GM23338 (cell line): ENCODE measurements at regions not wholly inside any gene's neighbourhood (a gene's known extent, or its start where the extent isn't known, plus 50 kb on each side); places are given as distances from the start of the nearest gene placed in this dataset.

Experiments used
- CREB1 ChIP-seq: fragments of 250-450 bp; sonication (Bioruptor Pico); IDR thresholded peaks from 2 replicates; pipeline ENCODE4 v1.5.0; 2020; ENCODE audit warnings: low read depth, mild to moderate bottlenecking, moderate library complexity
- EZH2 ChIP-seq: fragments of 200-600 bp; sonication (generic); IDR thresholded peaks from one replicate; pipeline ENCODE4 v1.8.0; 2017; ENCODE audit warnings: antibody characterized with exemption, mild to moderate bottlenecking, low read depth; ENCODE audit not compliant: unreplicated experiment
- EZH2phosphoT487 ChIP-seq: fragments of 200-600 bp; sonication (generic); IDR thresholded peaks from one replicate; pipeline ENCODE4 v1.8.1; 2018; ENCODE audit warnings: antibody characterized with exemption; ENCODE audit not compliant: unreplicated experiment
- JUNB ChIP-seq: IDR thresholded peaks from one replicate; pipeline ENCODE4 v1.6.1; 2016; ENCODE audit warnings: antibody characterized with exemption; ENCODE audit not compliant: unreplicated experiment
- POLR2AphosphoS5 ChIP-seq: IDR thresholded peaks from 2 replicates; pipeline ENCODE4 v1.6.1; 2016; ENCODE audit warnings: antibody characterized with exemption, low read depth
- ZNF114 ChIP-seq: fragments of 250-450 bp; sonication (Bioruptor Pico); IDR thresholded peaks from 2 replicates; pipeline ENCODE4 v1.5.0; 2020; ENCODE audit warnings: mild to moderate bottlenecking, moderate library complexity
- ZNF331 ChIP-seq: fragments of 250-450 bp; sonication (Bioruptor Pico); IDR thresholded peaks from 2 replicates; pipeline ENCODE4 v1.5.0; 2020; ENCODE audit warnings: low read depth, mild to moderate bottlenecking, moderate library complexity
- TF ChIP-seq, protein P1 (sequence below), 2 experiments: fragments of 200-600 bp in 1 of 2; sonication (generic) in 1 of 2; conservative IDR thresholded peaks; 2 replicates each; pipeline versions ENCODE4 v1.5.1 to v1.6.1; 2016 to 2017; ENCODE audit warnings: antibody characterized with exemption in 2 of 2, low read depth in 2 of 2, mild to moderate bottlenecking in 2 of 2, moderate library complexity in 1 of 2
- TF ChIP-seq, protein P2 (sequence below): IDR thresholded peaks from one replicate; pipeline ENCODE4 v1.6.1; 2018; ENCODE audit warnings: antibody characterized with exemption; ENCODE audit not compliant: unreplicated experiment
- TF ChIP-seq, protein P3 (sequence below): IDR thresholded peaks from 2 replicates; pipeline ENCODE4 v1.6.1; 2016; ENCODE audit warnings: antibody characterized with exemption

DNA sequence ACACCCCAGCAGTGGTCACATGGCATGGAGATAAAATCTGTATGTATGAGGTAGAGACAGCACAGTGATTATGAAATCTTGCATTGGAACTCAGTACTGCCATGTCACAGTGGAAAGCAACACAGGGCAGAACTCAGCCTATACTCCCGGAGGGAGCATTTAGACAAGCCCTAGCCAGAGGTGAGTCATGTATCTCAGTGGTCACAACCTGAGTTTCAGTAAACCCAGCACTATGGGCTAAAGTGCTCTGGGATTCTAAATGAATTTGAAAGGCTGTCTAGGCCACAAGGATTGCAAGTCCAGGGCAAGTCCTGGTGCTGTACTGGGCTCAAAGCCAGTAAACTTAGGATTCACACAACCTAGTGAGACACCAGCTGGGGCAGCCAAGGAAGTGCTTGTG is 1717.1 kb upstream of the RAG2 start:
- TF ChIP-seq EZH2, result no peak
- TF ChIP-seq, protein P1, sequence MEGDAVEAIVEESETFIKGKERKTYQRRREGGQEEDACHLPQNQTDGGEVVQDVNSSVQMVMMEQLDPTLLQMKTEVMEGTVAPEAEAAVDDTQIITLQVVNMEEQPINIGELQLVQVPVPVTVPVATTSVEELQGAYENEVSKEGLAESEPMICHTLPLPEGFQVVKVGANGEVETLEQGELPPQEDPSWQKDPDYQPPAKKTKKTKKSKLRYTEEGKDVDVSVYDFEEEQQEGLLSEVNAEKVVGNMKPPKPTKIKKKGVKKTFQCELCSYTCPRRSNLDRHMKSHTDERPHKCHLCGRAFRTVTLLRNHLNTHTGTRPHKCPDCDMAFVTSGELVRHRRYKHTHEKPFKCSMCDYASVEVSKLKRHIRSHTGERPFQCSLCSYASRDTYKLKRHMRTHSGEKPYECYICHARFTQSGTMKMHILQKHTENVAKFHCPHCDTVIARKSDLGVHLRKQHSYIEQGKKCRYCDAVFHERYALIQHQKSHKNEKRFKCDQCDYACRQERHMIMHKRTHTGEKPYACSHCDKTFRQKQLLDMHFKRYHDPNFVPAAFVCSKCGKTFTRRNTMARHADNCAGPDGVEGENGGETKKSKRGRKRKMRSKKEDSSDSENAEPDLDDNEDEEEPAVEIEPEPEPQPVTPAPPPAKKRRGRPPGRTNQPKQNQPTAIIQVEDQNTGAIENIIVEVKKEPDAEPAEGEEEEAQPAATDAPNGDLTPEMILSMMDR (conservative IDR thresholded peaks at IDR 0.05; ENCODE audit: low read depth in 2 of 2), result no peak
- no peak for TF ChIP-seq ZNF331 (CRISPR knock-in tag)
- TF ChIP-seq, protein P2, sequence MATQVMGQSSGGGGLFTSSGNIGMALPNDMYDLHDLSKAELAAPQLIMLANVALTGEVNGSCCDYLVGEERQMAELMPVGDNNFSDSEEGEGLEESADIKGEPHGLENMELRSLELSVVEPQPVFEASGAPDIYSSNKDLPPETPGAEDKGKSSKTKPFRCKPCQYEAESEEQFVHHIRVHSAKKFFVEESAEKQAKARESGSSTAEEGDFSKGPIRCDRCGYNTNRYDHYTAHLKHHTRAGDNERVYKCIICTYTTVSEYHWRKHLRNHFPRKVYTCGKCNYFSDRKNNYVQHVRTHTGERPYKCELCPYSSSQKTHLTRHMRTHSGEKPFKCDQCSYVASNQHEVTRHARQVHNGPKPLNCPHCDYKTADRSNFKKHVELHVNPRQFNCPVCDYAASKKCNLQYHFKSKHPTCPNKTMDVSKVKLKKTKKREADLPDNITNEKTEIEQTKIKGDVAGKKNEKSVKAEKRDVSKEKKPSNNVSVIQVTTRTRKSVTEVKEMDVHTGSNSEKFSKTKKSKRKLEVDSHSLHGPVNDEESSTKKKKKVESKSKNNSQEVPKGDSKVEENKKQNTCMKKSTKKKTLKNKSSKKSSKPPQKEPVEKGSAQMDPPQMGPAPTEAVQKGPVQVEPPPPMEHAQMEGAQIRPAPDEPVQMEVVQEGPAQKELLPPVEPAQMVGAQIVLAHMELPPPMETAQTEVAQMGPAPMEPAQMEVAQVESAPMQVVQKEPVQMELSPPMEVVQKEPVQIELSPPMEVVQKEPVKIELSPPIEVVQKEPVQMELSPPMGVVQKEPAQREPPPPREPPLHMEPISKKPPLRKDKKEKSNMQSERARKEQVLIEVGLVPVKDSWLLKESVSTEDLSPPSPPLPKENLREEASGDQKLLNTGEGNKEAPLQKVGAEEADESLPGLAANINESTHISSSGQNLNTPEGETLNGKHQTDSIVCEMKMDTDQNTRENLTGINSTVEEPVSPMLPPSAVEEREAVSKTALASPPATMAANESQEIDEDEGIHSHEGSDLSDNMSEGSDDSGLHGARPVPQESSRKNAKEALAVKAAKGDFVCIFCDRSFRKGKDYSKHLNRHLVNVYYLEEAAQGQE, result no peak
- TF ChIP-seq POLR2AphosphoS5, result no peak
- no peak for TF ChIP-seq EZH2phosphoT487
- no peak for TF ChIP-seq CREB1 (CRISPR knock-in tag)
- TF ChIP-seq, protein P3, sequence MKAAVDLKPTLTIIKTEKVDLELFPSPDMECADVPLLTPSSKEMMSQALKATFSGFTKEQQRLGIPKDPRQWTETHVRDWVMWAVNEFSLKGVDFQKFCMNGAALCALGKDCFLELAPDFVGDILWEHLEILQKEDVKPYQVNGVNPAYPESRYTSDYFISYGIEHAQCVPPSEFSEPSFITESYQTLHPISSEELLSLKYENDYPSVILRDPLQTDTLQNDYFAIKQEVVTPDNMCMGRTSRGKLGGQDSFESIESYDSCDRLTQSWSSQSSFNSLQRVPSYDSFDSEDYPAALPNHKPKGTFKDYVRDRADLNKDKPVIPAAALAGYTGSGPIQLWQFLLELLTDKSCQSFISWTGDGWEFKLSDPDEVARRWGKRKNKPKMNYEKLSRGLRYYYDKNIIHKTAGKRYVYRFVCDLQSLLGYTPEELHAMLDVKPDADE, result no peak
- TF ChIP-seq ZNF114 (CRISPR knock-in tag), result no peak
- TF ChIP-seq JUNB, result no peak
